ENCODE measurements at regions not wholly inside any gene's neighbourhood (a gene's known extent, or its start where the extent isn't known, plus 50 kb on each side); places are given as distances from the start of the nearest gene placed in this dataset.

GRCh38 chr10:33802566-33802965 lies 468.1 kb upstream of the NRP1 start:
- no peak overlapping the region for H3K4me3 ChIP-seq
- H3K36me3 ChIP-seq (ENCODE audit: low read depth): no peaks in the 10 kb centered on the region
- TF ChIP-seq CTCF (IDR thresholded peaks at IDR 0.05): no peak
- intact Hi-C loops (cut with DNase I, micrococcal nuclease): no loop called here
- no peaks in the 10 kb centered on the region for H3K4me1 ChIP-seq (ENCODE audit: low read depth)
- ATAC-seq (no peak), DNase-seq (no peak)
- no peaks in the 10 kb centered on the region for H3K9me3 ChIP-seq

DNA sequence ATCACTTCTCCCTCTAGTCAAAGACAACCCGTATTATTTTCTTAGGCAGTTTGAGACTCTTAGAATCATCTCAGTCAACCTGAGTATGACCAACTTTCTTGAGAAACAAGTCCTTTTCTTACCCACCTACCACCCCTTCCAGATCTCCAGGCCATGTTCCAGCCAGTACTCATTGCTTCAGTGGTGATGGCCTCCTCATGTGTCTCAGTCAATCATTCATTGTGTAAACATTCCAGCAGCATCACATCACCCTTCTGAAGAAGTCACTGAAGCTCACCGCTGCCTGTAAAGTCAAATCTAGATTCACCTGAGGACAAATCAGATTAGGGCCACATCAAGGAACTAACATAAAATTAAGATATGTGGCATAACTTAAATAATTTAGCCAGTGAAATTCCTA lies 467.2 kb upstream of the NRP1 start:
- H3K4me1 ChIP-seq (ENCODE audit: low read depth): no peaks in the 10 kb centered on the region
- intact Hi-C loops (cut with DNase I, micrococcal nuclease): no loop called here
- H3K4me3 ChIP-seq: no peak overlapping the region
- H3K36me3 ChIP-seq (ENCODE audit: low read depth): no peaks in the 10 kb centered on the region
- TF ChIP-seq CTCF (IDR thresholded peaks at IDR 0.05): no peak
- DNase-seq (no peak), ATAC-seq (no peak)
- H3K9me3 ChIP-seq: no peaks in the 10 kb centered on the region

DNA sequence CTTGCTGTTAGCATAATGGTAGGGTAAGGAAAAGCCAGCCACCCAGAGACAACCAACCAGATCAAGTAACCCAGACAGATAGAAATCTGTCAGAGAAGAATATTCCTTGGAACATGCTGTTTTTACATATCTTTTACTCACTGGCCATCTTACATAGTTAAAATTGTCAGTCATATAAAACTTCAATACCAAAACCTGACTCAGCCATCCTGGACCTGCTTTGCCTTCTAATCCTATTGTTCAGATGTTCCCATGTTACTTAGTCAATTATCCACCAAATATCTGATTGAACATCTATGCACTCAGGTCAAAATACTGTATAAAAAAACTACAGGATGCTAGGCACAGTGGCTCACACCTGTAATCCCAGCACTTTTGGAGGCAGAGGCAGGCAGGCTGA lies 466.5 kb upstream of the NRP1 start:
- Histone ChIP-seq H3K36me3 (ENCODE audit: low read depth) (no peaks in the 10 kb centered on the region), H3K9me3 (no peaks in the 10 kb centered on the region), H3K4me3 (no peak overlapping the region), H3K4me1 (ENCODE audit: low read depth) (no peaks in the 10 kb centered on the region)
- no peak for DNase-seq
- no peak for TF ChIP-seq CTCF (IDR thresholded peaks at IDR 0.05)
- intact Hi-C loops (cut with DNase I, micrococcal nuclease): no loop called here
- ATAC-seq: no peak

DNA sequence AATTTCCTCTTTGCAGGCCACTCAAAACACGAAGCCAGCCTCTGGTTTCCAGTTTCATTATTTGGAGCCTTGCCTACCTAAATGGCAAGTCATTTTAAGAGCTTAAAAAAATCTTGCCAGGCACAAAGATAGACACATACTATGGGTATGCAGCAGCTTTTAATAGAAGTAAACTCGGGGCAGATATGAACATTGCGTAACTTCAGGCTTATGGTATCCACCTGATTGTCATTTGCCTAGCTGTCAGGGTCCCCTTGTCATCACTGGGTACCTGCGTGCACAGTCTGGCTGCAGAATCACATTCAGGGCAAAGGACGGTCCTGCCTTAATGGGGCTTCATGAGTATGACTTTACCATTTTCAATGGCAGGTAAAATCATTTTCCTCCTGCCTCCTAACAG lies 466.1 kb upstream of the NRP1 start:
- no peak for DNase-seq
- TF ChIP-seq CTCF (IDR thresholded peaks at IDR 0.05): no peak
- no peaks in the 10 kb centered on the region for H3K9me3 ChIP-seq
- no peak for ATAC-seq
- intact Hi-C loops (cut with DNase I, micrococcal nuclease): no loop called here
- H3K4me1 ChIP-seq (ENCODE audit: low read depth): no peaks in the 10 kb centered on the region
- H3K4me3 ChIP-seq: no peak overlapping the region
- no peaks in the 10 kb centered on the region for H3K36me3 ChIP-seq (ENCODE audit: low read depth)

GRCh38 chr10:33799944-33800323 lies 465.5 kb upstream of the NRP1 start:
- Histone ChIP-seq H3K36me3 (ENCODE audit: low read depth) (no peaks in the 10 kb centered on the region), H3K9me3 (no peaks in the 10 kb centered on the region), H3K4me1 (ENCODE audit: low read depth) (no peaks in the 10 kb centered on the region), H3K4me3 (no peak overlapping the region)
- DNase-seq: no peak
- no peak for TF ChIP-seq CTCF (IDR thresholded peaks at IDR 0.05)
- intact Hi-C loops (cut with DNase I, micrococcal nuclease): no loop called here
- ATAC-seq: no peak

DNA sequence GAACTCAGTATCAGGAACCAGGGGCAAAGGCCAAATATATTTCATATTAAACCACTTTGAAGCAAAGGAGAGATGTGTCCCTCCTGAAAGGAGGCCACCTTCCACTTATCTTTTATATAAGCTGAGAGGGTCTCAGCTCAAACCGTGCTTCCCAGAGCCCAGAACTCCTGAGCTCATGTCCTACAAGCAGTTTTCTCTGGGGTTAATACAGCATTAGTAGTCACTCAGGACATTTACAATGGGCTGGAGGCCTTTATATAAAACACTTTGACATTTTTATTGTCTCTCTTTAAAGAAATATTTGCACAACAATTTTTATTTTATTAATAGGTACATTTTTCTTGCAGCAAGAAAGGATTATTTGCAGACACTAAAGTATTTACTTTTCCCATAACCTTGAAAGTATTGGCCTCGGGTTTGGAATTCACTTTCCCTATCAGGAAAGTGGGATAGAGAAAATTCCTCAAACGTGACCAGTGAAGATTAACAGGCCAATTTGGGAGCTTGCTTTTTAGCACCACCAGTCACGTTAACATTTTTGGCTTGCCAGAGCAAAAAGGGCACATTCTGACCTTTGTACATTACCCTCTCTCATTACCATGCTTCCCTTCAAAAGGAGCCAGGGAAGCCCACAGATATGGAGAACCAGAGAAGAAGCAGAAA lies 464.9 kb upstream of the NRP1 start:
- TF ChIP-seq CTCF (IDR thresholded peaks at IDR 0.05): no peak
- Histone ChIP-seq H3K4me3 (no peak overlapping the region), H3K36me3 (ENCODE audit: low read depth) (no peaks in the 10 kb centered on the region), H3K4me1 (ENCODE audit: low read depth) (no peaks in the 10 kb centered on the region), H3K9me3 (no peaks in the 10 kb centered on the region)
- DNase-seq: no peak
- intact Hi-C loops (cut with DNase I, micrococcal nuclease): no loop called here
- ATAC-seq: no peak

Data from mucosa of descending colon (tissue), 3 donors.